ENCODE measurements at regions not wholly inside any gene's neighbourhood (a gene's known extent, or its start where the extent isn't known, plus 50 kb on each side); places are given as distances from the start of the nearest gene placed in this dataset.

DNA sequence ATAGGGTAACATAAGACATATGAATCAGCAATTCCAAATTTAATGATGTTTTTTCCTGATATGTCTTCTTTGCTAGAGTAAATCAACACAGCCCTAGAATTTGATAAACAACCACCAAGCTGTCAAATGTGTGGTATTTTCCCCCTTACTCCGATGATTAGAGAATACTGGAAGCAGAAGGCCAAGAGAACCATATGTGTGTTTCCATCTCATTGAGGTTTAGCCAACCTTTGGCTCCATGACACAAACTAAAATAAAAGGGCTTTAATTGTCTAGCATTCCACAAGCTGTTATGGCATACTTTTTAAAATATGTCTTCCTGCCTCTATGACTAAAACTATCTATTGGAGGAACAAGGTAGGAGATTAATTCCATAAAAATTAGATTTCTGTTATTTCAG, 1222.4 kb upstream of the AGA start:
- H3K9ac ChIP-seq (ENCODE audit: low read depth in 1 of 3, low read length in 3 of 3): no peak overlapping the region
- no peak overlapping the region for H3K27ac ChIP-seq (ENCODE audit: low read depth, low read length)
- no peak overlapping the region for H3K4me3 ChIP-seq (ENCODE audit: low read length in 3 of 3)
- no peaks in the 10 kb centered on the region for H3K36me3 ChIP-seq (ENCODE audit: control insufficient read depth in 3 of 3, insufficient read depth in 3 of 3, low read length in 3 of 3)
- no peaks in the 10 kb centered on the region for H3K4me1 ChIP-seq (ENCODE audit: control insufficient read depth in 3 of 3, insufficient read depth in 3 of 3, low read length in 3 of 3)
- no peaks in the 10 kb centered on the region for H3K9me3 ChIP-seq (ENCODE audit: control insufficient read depth in 3 of 3, low read length in 3 of 3)
- H3K27me3 ChIP-seq (ENCODE audit: control insufficient read depth in 3 of 3, insufficient read depth in 3 of 3, low read length in 3 of 3): no peaks in the 10 kb centered on the region

DNA sequence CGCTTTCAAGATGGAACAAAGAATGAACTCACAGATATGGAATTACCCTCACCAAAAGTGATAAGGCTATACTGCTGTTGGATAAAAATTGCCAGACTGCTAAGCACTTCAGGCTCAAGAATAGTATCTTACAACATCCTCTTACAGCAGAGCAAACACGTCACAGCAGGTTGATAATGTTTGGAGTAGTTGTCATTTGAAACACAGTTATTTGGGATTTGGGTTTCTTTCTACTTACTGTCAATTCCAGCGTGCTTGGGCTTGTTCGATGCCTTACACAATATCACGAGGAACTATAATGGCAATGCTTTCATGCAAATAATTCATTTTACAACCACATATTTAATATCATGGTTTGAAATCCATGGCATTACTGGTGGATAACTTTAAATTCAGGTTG, 1223.7 kb upstream of the AGA start:
- no peaks in the 10 kb centered on the region for H3K36me3 ChIP-seq (ENCODE audit: control insufficient read depth in 3 of 3, insufficient read depth in 3 of 3, low read length in 3 of 3)

DNA sequence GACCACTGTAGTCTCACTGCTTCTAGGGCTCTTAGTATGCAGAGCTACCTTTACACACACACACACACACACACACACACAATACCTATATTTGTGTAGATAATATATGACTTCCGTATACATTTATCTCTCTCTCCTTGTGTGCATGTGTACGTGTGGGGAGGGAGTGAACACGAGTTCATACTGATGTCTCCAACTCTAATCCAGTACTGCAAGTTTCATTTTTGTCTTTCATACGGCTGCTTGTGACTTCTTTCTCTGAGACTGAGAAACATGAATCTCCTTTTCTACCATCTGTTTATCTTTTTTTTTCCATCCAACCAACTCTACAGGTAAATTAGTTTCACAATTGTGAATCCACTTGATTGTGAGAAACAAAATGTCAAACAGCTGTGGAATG, 1229.5 kb upstream of the AGA start:
- H3K27me3 ChIP-seq (ENCODE audit: control insufficient read depth in 3 of 3, insufficient read depth in 3 of 3, low read length in 3 of 3): no peaks in the 10 kb centered on the region

More for the DNA sequence above, 1223.7 kb upstream of the AGA start:
- no peak overlapping the region for H3K4me3 ChIP-seq (ENCODE audit: low read length in 3 of 3)
- H3K9me3 ChIP-seq (ENCODE audit: control insufficient read depth in 3 of 3, low read length in 3 of 3): no peaks in the 10 kb centered on the region
- H3K27ac ChIP-seq (ENCODE audit: low read depth, low read length): no peak overlapping the region
- no peaks in the 10 kb centered on the region for H3K27me3 ChIP-seq (ENCODE audit: control insufficient read depth in 3 of 3, insufficient read depth in 3 of 3, low read length in 3 of 3)
- H3K4me1 ChIP-seq (ENCODE audit: control insufficient read depth in 3 of 3, insufficient read depth in 3 of 3, low read length in 3 of 3): no peaks in the 10 kb centered on the region
- no peak overlapping the region for H3K9ac ChIP-seq (ENCODE audit: low read depth in 1 of 3, low read length in 3 of 3)

GRCh38 chr4:178672512-178672911, 1230.3 kb upstream of the AGA start:
- Histone ChIP-seq H3K4me1 (ENCODE audit: control insufficient read depth in 3 of 3, insufficient read depth in 3 of 3, low read length in 3 of 3) (no peaks in the 10 kb centered on the region), H3K9me3 (ENCODE audit: control insufficient read depth in 3 of 3, low read length in 3 of 3) (no peaks in the 10 kb centered on the region), H3K27ac (ENCODE audit: low read depth, low read length) (no peak overlapping the region), H3K27me3 (ENCODE audit: control insufficient read depth in 3 of 3, insufficient read depth in 3 of 3, low read length in 3 of 3) (no peaks in the 10 kb centered on the region), H3K9ac (ENCODE audit: low read depth in 1 of 3, low read length in 3 of 3) (no peak overlapping the region), H3K4me3 (ENCODE audit: low read length in 3 of 3) (no peak overlapping the region), H3K36me3 (ENCODE audit: control insufficient read depth in 3 of 3, insufficient read depth in 3 of 3, low read length in 3 of 3) (no peaks in the 10 kb centered on the region)

More for the DNA sequence above, 1229.5 kb upstream of the AGA start:
- Histone ChIP-seq H3K9ac (ENCODE audit: low read depth in 1 of 3, low read length in 3 of 3) (no peak overlapping the region), H3K9me3 (ENCODE audit: control insufficient read depth in 3 of 3, low read length in 3 of 3) (no peaks in the 10 kb centered on the region), H3K4me1 (ENCODE audit: control insufficient read depth in 3 of 3, insufficient read depth in 3 of 3, low read length in 3 of 3) (no peaks in the 10 kb centered on the region), H3K36me3 (ENCODE audit: control insufficient read depth in 3 of 3, insufficient read depth in 3 of 3, low read length in 3 of 3) (no peaks in the 10 kb centered on the region), H3K4me3 (ENCODE audit: low read length in 3 of 3) (no peak overlapping the region), H3K27ac (ENCODE audit: low read depth, low read length) (no peak overlapping the region)

DNA sequence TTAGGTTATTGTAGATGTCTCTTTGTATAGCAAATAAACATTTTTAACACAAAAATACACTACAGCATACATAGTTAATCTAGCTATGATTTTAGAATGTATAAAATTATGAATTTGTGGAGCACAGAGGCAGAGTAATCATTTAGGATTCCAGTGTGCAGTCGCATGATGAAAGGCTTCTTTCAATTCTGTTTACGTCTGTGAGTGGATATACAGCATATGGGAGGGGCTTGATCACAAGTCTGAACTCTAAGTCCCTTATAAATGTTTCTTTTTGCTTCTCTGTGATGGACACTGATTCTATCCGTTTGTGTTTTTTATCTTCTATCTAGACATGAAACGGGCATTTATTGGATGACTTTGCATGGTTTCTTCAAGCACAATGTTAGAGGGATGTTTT, 1239.6 kb upstream of the AGA start:
- Histone ChIP-seq H3K36me3 (ENCODE audit: control insufficient read depth in 3 of 3, insufficient read depth in 3 of 3, low read length in 3 of 3) (no peaks in the 10 kb centered on the region), H3K9ac (ENCODE audit: low read depth in 1 of 3, low read length in 3 of 3) (no peak overlapping the region), H3K9me3 (ENCODE audit: control insufficient read depth in 3 of 3, low read length in 3 of 3) (no peaks in the 10 kb centered on the region), H3K27me3 (ENCODE audit: control insufficient read depth in 3 of 3, insufficient read depth in 3 of 3, low read length in 3 of 3) (no peaks in the 10 kb centered on the region), H3K4me1 (ENCODE audit: control insufficient read depth in 3 of 3, insufficient read depth in 3 of 3, low read length in 3 of 3) (no peaks in the 10 kb centered on the region), H3K27ac (ENCODE audit: low read depth, low read length) (no peak overlapping the region), H3K4me3 (ENCODE audit: low read length in 3 of 3) (no peak overlapping the region)

DNA sequence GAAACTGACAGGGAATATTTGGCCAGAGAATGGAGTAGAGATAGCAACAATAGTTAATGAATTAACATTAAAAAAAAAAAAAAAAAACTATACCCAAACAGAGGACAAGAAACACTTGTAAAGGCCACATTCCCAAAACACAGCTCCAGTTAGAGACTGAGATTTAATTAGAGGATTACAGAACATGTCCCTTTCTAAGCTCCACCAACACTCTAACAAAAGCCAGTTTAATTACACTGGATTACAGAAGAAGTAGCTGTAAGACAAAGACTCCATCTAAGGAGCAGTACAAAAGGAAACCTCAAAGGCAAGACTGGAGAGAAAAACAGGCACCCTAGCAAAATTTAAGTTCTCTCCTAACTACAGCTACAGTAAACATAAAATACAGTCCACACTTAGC, 1247.7 kb upstream of the AGA start:
- no peaks in the 10 kb centered on the region for H3K9me3 ChIP-seq (ENCODE audit: control insufficient read depth in 3 of 3, low read length in 3 of 3)
- no peaks in the 10 kb centered on the region for H3K27me3 ChIP-seq (ENCODE audit: control insufficient read depth in 3 of 3, insufficient read depth in 3 of 3, low read length in 3 of 3)
- no peaks in the 10 kb centered on the region for H3K4me1 ChIP-seq (ENCODE audit: control insufficient read depth in 3 of 3, insufficient read depth in 3 of 3, low read length in 3 of 3)
- no peak overlapping the region for H3K4me3 ChIP-seq (ENCODE audit: low read length in 3 of 3)
- H3K36me3 ChIP-seq (ENCODE audit: control insufficient read depth in 3 of 3, insufficient read depth in 3 of 3, low read length in 3 of 3): no peaks in the 10 kb centered on the region
- no peak overlapping the region for H3K27ac ChIP-seq (ENCODE audit: low read depth, low read length)
- no peak overlapping the region for H3K9ac ChIP-seq (ENCODE audit: low read depth in 1 of 3, low read length in 3 of 3)

DNA sequence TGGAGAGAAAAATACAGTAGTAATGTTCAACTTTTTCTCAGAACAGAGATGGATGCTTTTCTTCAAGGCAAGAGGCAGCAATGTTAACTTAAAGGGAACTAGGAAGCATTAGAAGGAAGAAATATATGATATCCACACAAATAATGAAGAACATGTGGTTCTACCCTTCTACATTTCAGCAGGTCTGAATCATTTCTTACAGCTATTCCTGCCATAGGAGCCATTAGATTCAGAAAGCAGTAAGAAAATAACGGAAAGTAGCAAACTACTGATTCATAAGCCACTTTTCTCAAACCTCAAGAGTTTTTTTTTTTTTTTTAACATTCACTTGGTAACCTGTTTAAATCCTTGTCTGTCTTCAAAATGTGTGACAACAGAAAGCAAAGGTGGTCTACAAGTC, 1251.6 kb upstream of the AGA start:
- H3K9ac ChIP-seq (ENCODE audit: low read depth in 1 of 3, low read length in 3 of 3): no peak overlapping the region
- no peaks in the 10 kb centered on the region for H3K36me3 ChIP-seq (ENCODE audit: control insufficient read depth in 3 of 3, insufficient read depth in 3 of 3, low read length in 3 of 3)
- no peak overlapping the region for H3K27ac ChIP-seq (ENCODE audit: low read depth, low read length)
- H3K4me1 ChIP-seq (ENCODE audit: control insufficient read depth in 3 of 3, insufficient read depth in 3 of 3, low read length in 3 of 3): no peaks in the 10 kb centered on the region
- no peaks in the 10 kb centered on the region for H3K27me3 ChIP-seq (ENCODE audit: control insufficient read depth in 3 of 3, insufficient read depth in 3 of 3, low read length in 3 of 3)
- H3K4me3 ChIP-seq (ENCODE audit: low read length in 3 of 3): no peak overlapping the region
- H3K9me3 ChIP-seq (ENCODE audit: control insufficient read depth in 3 of 3, low read length in 3 of 3): peaks cover 0 to 3% (median 0%) of the 10 kb centered on the region in 3 donors

GRCh38 chr4:178696515-178696914, 1254.3 kb upstream of the AGA start:
- H3K9me3 ChIP-seq (ENCODE audit: control insufficient read depth in 3 of 3, low read length in 3 of 3): peaks cover 0 to 3% (median 0%) of the 10 kb centered on the region in 3 donors
- no peak overlapping the region for H3K27ac ChIP-seq (ENCODE audit: low read depth, low read length)
- H3K9ac ChIP-seq (ENCODE audit: low read depth in 1 of 3, low read length in 3 of 3): no peak overlapping the region
- H3K4me1 ChIP-seq (ENCODE audit: control insufficient read depth in 3 of 3, insufficient read depth in 3 of 3, low read length in 3 of 3): no peaks in the 10 kb centered on the region
- no peak overlapping the region for H3K4me3 ChIP-seq (ENCODE audit: low read length in 3 of 3)
- no peaks in the 10 kb centered on the region for H3K36me3 ChIP-seq (ENCODE audit: control insufficient read depth in 3 of 3, insufficient read depth in 3 of 3, low read length in 3 of 3)
- no peaks in the 10 kb centered on the region for H3K27me3 ChIP-seq (ENCODE audit: control insufficient read depth in 3 of 3, insufficient read depth in 3 of 3, low read length in 3 of 3)

- no peak overlapping the region for H3K4me3 ChIP-seq (ENCODE audit: low read length in 3 of 3)
- H3K4me1 ChIP-seq (ENCODE audit: control insufficient read depth in 3 of 3, insufficient read depth in 3 of 3, low read length in 3 of 3): no peaks in the 10 kb centered on the region
- H3K9ac ChIP-seq (ENCODE audit: low read depth in 1 of 3, low read length in 3 of 3): no peak overlapping the region
- H3K9me3 ChIP-seq (ENCODE audit: control insufficient read depth in 3 of 3, low read length in 3 of 3): peaks cover 0 to 2% (median 0%) of the 10 kb centered on the region in 3 donors
- no peaks in the 10 kb centered on the region for H3K36me3 ChIP-seq (ENCODE audit: control insufficient read depth in 3 of 3, insufficient read depth in 3 of 3, low read length in 3 of 3)
- no peaks in the 10 kb centered on the region for H3K27me3 ChIP-seq (ENCODE audit: control insufficient read depth in 3 of 3, insufficient read depth in 3 of 3, low read length in 3 of 3)
- no peak overlapping the region for H3K27ac ChIP-seq (ENCODE audit: low read depth, low read length)
These were observed 1270.2 kb upstream of the AGA start for GRCh38 chr4:178712486-178712885.

GRCh38 chr4:178738026-178738425, 1295.8 kb upstream of the AGA start:
- Histone ChIP-seq H3K27ac (ENCODE audit: low read depth, low read length) (no peak overlapping the region), H3K36me3 (ENCODE audit: control insufficient read depth in 3 of 3, insufficient read depth in 3 of 3, low read length in 3 of 3) (no peaks in the 10 kb centered on the region), H3K4me3 (ENCODE audit: low read length in 3 of 3) (no peak overlapping the region), H3K27me3 (ENCODE audit: control insufficient read depth in 3 of 3, insufficient read depth in 3 of 3, low read length in 3 of 3) (no peaks in the 10 kb centered on the region), H3K9ac (ENCODE audit: low read depth in 1 of 3, low read length in 3 of 3) (no peak overlapping the region), H3K4me1 (ENCODE audit: control insufficient read depth in 3 of 3, insufficient read depth in 3 of 3, low read length in 3 of 3) (no peaks in the 10 kb centered on the region), H3K9me3 (ENCODE audit: control insufficient read depth in 3 of 3, low read length in 3 of 3) (no peaks in the 10 kb centered on the region)

DNA sequence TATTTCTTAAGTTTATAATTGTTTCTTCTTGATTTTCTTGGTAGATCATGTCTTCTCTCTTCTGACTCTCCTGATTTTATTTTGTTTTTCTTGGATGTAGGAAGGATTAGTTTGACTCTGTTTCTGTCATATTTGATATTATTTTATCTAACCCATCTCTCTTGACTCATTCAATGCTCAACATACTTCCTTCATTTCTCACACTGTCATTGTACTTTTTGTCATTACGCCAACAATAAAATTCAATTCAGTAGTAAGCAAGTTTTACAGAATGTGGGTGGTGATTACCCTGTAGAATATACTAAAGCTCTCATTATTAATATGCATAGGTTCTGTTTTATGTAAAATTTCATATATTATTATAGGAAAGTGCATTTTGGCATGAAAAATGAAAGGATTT, 1303.0 kb upstream of the AGA start:
- H3K4me3 ChIP-seq (ENCODE audit: low read length in 3 of 3): no peak overlapping the region
- H3K9ac ChIP-seq (ENCODE audit: low read depth in 1 of 3, low read length in 3 of 3): no peak overlapping the region
- no peaks in the 10 kb centered on the region for H3K9me3 ChIP-seq (ENCODE audit: control insufficient read depth in 3 of 3, low read length in 3 of 3)
- no peaks in the 10 kb centered on the region for H3K4me1 ChIP-seq (ENCODE audit: control insufficient read depth in 3 of 3, insufficient read depth in 3 of 3, low read length in 3 of 3)
- no peaks in the 10 kb centered on the region for H3K27me3 ChIP-seq (ENCODE audit: control insufficient read depth in 3 of 3, insufficient read depth in 3 of 3, low read length in 3 of 3)
- H3K27ac ChIP-seq (ENCODE audit: low read depth, low read length): no peak overlapping the region
- no peaks in the 10 kb centered on the region for H3K36me3 ChIP-seq (ENCODE audit: control insufficient read depth in 3 of 3, insufficient read depth in 3 of 3, low read length in 3 of 3)

All from skeletal muscle tissue (tissue), 3 donors.